Nephron (organoid): ENCODE measurements at regions not wholly inside any gene's neighbourhood (a gene's known extent, or its start where the extent isn't known, plus 50 kb on each side); places are given as distances from the start of the nearest gene placed in this dataset.
A peak's percentile ranks its signal among the peaks of the same experiment; 100 is the strongest.
"Not testable (repeated sequence)": the region's sequence is repeated elsewhere in the genome, so short reads cannot be mapped to it uniquely, and the experiment has no call there.

Experiments used
- H3K27ac Mint-ChIP-seq, 3 experiments: 2 replicates each; pipeline ENCODE4 v1.8.0; 2020; ENCODE audit warnings: mixed read lengths in 3 of 3, mild to moderate bottlenecking in 2 of 3, moderate library complexity in 1 of 3
- H3K27me3 Mint-ChIP-seq: 2 replicates; pipeline ENCODE4 v1.8.0; 2021; ENCODE audit warnings: low read depth, mild to moderate bottlenecking, moderate library complexity, mixed read lengths
- H3K36me3 Mint-ChIP-seq: 2 replicates; pipeline ENCODE4 v1.8.0; 2020; ENCODE audit warnings: low read depth, mixed read lengths
- H3K4me1 Mint-ChIP-seq: 2 replicates; pipeline ENCODE4 v1.8.0; 2020; ENCODE audit warnings: mixed read lengths
- H3K4me3 Mint-ChIP-seq, 3 experiments: 2 replicates each; pipeline ENCODE4 v1.8.0; 2020; ENCODE audit warnings: mild to moderate bottlenecking in 3 of 3, mixed read lengths in 3 of 3, moderate library complexity in 2 of 3
- H3K9me3 Mint-ChIP-seq: 2 replicates; pipeline ENCODE4 v1.8.0; 2020; ENCODE audit warnings: mixed read lengths
- CTCF ChIP-seq, 3 experiments: fragments of 200-600 bp; sonication (generic); IDR thresholded peaks; one replicate each; pipeline ENCODE4 v1.5.0; 2021; ENCODE audit warnings: antibody characterized with exemption in 3 of 3; ENCODE audit not compliant: unreplicated experiment in 3 of 3

GRCh38 chr10:34941471-34942357 is 126.6 kb upstream of the PARD3 start:
- Mint-ChIP-seq H3K36me3 (no peaks in the 10 kb centered on the region), H3K27ac (peak overlapping the region in 1 of 3 experiments; percentile 56), H3K9me3 (no peaks in the 10 kb centered on the region), H3K4me1 (peaks cover 11% of the 10 kb centered on the region), H3K27me3 (peaks cover 3% of the 10 kb centered on the region), H3K4me3 (no peak overlapping the region)
- no peak for TF ChIP-seq CTCF (IDR thresholded peaks at IDR 0.05; ENCODE audit: unreplicated experiment in 3 of 3)

GRCh38 chr10:34940436-34940835 is 125.3 kb upstream of the PARD3 start:
- peaks cover 7% of the 10 kb centered on the region for H3K4me1 Mint-ChIP-seq
- H3K27me3 Mint-ChIP-seq, result peaks cover 3% of the 10 kb centered on the region
- no peaks in the 10 kb centered on the region for H3K36me3 Mint-ChIP-seq
- H3K9me3 Mint-ChIP-seq, result no peaks in the 10 kb centered on the region
- H3K27ac Mint-ChIP-seq, result no peak overlapping the region
- H3K4me3 Mint-ChIP-seq, result no peak overlapping the region
- TF ChIP-seq CTCF (IDR thresholded peaks at IDR 0.05; ENCODE audit: unreplicated experiment in 3 of 3), result no peak

GRCh38 chr10:34938399-34938670 is 123.2 kb upstream of the PARD3 start:
- Mint-ChIP-seq H3K4me3 (no peak overlapping the region), H3K9me3 (no peaks in the 10 kb centered on the region), H3K27me3 (peaks cover 3% of the 10 kb centered on the region), H3K27ac (no peak overlapping the region), H3K4me1 (peaks cover 4% of the 10 kb centered on the region), H3K36me3 (no peaks in the 10 kb centered on the region)
- TF ChIP-seq CTCF (IDR thresholded peaks at IDR 0.05; ENCODE audit: unreplicated experiment in 3 of 3), result no peak

- H3K27me3 Mint-ChIP-seq, H3K36me3 Mint-ChIP-seq, H3K27ac Mint-ChIP-seq, H3K4me3 Mint-ChIP-seq, H3K4me1 Mint-ChIP-seq, H3K9me3 Mint-ChIP-seq: not testable (repeated sequence)
- peak in 2 of 3 experiments; percentile 25 to 29 for TF ChIP-seq CTCF (IDR thresholded peaks at IDR 0.05; ENCODE audit: unreplicated experiment in 3 of 3)
Measured at GRCh38 chr10:34937643-34938398, 122.7 kb upstream of the PARD3 start.

GRCh38 chr10:34936061-34936460 is 121.0 kb upstream of the PARD3 start:
- Mint-ChIP-seq H3K9me3 (no peaks in the 10 kb centered on the region), H3K27ac (no peak overlapping the region), H3K4me3 (no peak overlapping the region), H3K36me3 (no peaks in the 10 kb centered on the region), H3K4me1 (peaks cover 4% of the 10 kb centered on the region), H3K27me3 (peaks cover 6% of the 10 kb centered on the region)
- no peak for TF ChIP-seq CTCF (IDR thresholded peaks at IDR 0.05; ENCODE audit: unreplicated experiment in 3 of 3)
